ENCODE measurements at regions not wholly inside any gene's neighbourhood (a gene's known extent, or its start where the extent isn't known, plus 50 kb on each side); places are given as distances from the start of the nearest gene placed in this dataset.
"Not testable (repeated sequence)": the region's sequence is repeated elsewhere in the genome, so short reads cannot be mapped to it uniquely, and the experiment has no call there.

- no peak for DNase-seq
Observed at GRCh38 chr5:29568028-29568427, 1625.5 kb upstream of the CDH6 start.

- DNase-seq = no peak
Observed at GRCh38 chr5:29561564-29561963, 1631.9 kb upstream of the CDH6 start.

- no peak for DNase-seq
Observed at GRCh38 chr5:29550523-29550922, 1643.0 kb upstream of the CDH6 start.

GRCh38 chr5:29548262-29548661 lies 1645.2 kb upstream of the CDH6 start:
- DNase-seq = no peak

GRCh38 chr5:29547236-29547865 lies 1646.1 kb upstream of the CDH6 start:
- no peak for DNase-seq

GRCh38 chr5:29543501-29543900 lies 1650.0 kb upstream of the CDH6 start:
- no peak for DNase-seq

- DNase-seq = no peak
Observed at GRCh38 chr5:29524227-29524626, 1669.3 kb upstream of the CDH6 start.

GRCh38 chr5:29518176-29518575 lies 1675.3 kb upstream of the CDH6 start:
- no peak for DNase-seq

GRCh38 chr5:29516224-29516623 lies 1677.3 kb upstream of the CDH6 start:
- DNase-seq = no peak

GRCh38 chr5:29508131-29508530 lies 1685.4 kb upstream of the CDH6 start:
- no peak for DNase-seq

- DNase-seq = no peak
Observed at GRCh38 chr5:29504411-29504810, 1689.1 kb upstream of the CDH6 start.

GRCh38 chr5:29498860-29499259 lies 1694.6 kb upstream of the CDH6 start:
- no peak for DNase-seq

GRCh38 chr5:29498412-29498811 lies 1695.1 kb upstream of the CDH6 start:
- no peak for DNase-seq

- DNase-seq = no peak
Observed at GRCh38 chr5:29485333-29485732, 1708.2 kb upstream of the CDH6 start.

- DNase-seq = no peak
Observed at GRCh38 chr5:29469581-29469980, 1723.9 kb upstream of the CDH6 start.

GRCh38 chr5:29462241-29462640 lies 1731.2 kb upstream of the CDH6 start:
- no peak for DNase-seq

- no peak for DNase-seq
Observed at GRCh38 chr5:29460971-29461559, 1732.4 kb upstream of the CDH6 start.

- DNase-seq = not testable (repeated sequence)
Observed at GRCh38 chr5:29451004-29451403, 1742.5 kb upstream of the CDH6 start.

GRCh38 chr5:29414681-29415080 lies 1778.8 kb upstream of the CDH6 start:
- no peak for DNase-seq

- DNase-seq = no peak
Observed at GRCh38 chr5:29412979-29413378, 1780.5 kb upstream of the CDH6 start.

- no peak for DNase-seq
Observed at GRCh38 chr5:29402270-29402669, 1791.2 kb upstream of the CDH6 start.

- no peak for DNase-seq
Observed at GRCh38 chr5:29389993-29390392, 1803.5 kb upstream of the CDH6 start.

- DNase-seq = no peak
Observed at GRCh38 chr5:29387384-29387783, 1806.1 kb upstream of the CDH6 start.

GRCh38 chr5:29382780-29383179 lies 1810.7 kb upstream of the CDH6 start:
- no peak for DNase-seq

GRCh38 chr5:29380029-29380428 lies 1813.5 kb upstream of the CDH6 start:
- no peak for DNase-seq

Data from T-helper 1 cell (primary cell).